Neural crest cell (in vitro differentiated cells): ENCODE measurements at regions not wholly inside any gene's neighbourhood (a gene's known extent, or its start where the extent isn't known, plus 50 kb on each side); places are given as distances from the start of the nearest gene placed in this dataset.

Source experiments
- DNase-seq: peaks from one replicate; pipeline ENCODE4 v3.0.0; 2021; ENCODE audit warnings: low read depth, mixed read lengths, low spot score
- H3K27ac Mint-ChIP-seq: one replicate; pipeline ENCODE4 v1.8.0; 2021; ENCODE audit warnings: mild to moderate bottlenecking, mixed read lengths; ENCODE audit not compliant: unreplicated experiment
- H3K27me3 Mint-ChIP-seq: 2 replicates; pipeline ENCODE4 v1.8.0; 2021; ENCODE audit warnings: low read depth, mild to moderate bottlenecking, mixed read lengths
- H3K36me3 Mint-ChIP-seq: 2 replicates; pipeline ENCODE4 v1.8.0; 2021; ENCODE audit warnings: low read depth, mild to moderate bottlenecking, mixed read lengths
- H3K4me1 Mint-ChIP-seq: 2 replicates; pipeline ENCODE4 v1.8.0; 2021; ENCODE audit warnings: mixed read lengths
- H3K4me3 Mint-ChIP-seq: one replicate; pipeline ENCODE4 v1.8.0; 2021; ENCODE audit warnings: mild to moderate bottlenecking, mixed read lengths
- H3K9me3 Mint-ChIP-seq: 2 replicates; pipeline ENCODE4 v1.8.0; 2021; ENCODE audit warnings: mixed read lengths
- CTCF ChIP-seq: fragments of 200-600 bp; sonication (generic); conservative IDR thresholded peaks from 2 replicates; pipeline ENCODE4 v1.5.0; 2021; ENCODE audit warnings: antibody characterized with exemption, mild to moderate bottlenecking

GRCh38 chr2:157107877-157108276 is 149.6 kb upstream of the GALNT5 start:
- no peaks in the 10 kb centered on the region for H3K4me1 Mint-ChIP-seq
- H3K36me3 Mint-ChIP-seq: peaks cover 7% of the 10 kb centered on the region
- DNase-seq: no peak
- H3K4me3 Mint-ChIP-seq: no peak overlapping the region
- no peak for TF ChIP-seq CTCF
- H3K27me3 Mint-ChIP-seq: no peaks in the 10 kb centered on the region
- peaks cover 17% of the 10 kb centered on the region for H3K9me3 Mint-ChIP-seq
- H3K27ac Mint-ChIP-seq: no peak overlapping the region

DNA sequence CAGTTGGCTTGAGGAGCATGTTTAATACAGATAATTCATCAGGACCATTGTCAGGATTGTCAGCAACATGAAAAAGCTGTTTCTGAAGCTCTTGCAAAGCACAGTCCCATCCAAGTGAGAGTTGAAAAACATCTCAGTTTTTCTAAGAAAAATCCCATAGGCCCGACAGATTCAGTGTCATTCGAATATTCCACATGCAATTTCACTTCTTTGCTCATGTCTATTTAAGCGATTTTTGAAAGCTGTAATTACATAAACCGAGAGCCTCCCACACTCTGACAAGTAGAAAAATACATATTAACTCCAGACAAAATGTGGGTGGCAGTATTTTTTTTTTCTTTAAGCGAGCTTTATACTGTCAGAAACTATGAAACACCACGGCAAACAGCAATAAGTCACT is 134.7 kb upstream of the GALNT5 start:
- Mint-ChIP-seq H3K9me3 (peaks cover 11% of the 10 kb centered on the region), H3K27ac (no peak overlapping the region), H3K4me1 (no peaks in the 10 kb centered on the region), H3K27me3 (no peaks in the 10 kb centered on the region), H3K4me3 (no peak overlapping the region), H3K36me3 (peaks cover 4% of the 10 kb centered on the region)
- no peak for DNase-seq
- TF ChIP-seq CTCF: no peak

DNA sequence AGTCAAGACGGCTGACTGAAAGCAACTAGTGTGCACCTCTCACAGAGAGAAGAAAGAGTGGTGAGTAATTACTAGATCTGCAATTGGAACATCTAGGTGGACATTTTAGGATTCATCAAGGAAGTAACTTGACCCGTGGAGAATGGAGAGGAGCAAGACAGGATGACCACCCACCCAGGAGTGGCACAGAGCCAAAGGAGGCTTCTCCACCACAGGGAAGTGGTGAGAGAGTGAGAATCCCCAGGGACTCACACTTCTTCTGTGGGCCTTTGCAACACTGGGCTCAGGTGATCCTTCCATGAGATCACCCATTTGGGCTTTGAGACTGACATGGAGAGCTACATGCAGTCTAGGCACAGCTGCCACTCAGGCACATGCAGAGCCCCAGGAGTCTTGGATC is 132.8 kb upstream of the GALNT5 start:
- TF ChIP-seq CTCF: no peak
- Mint-ChIP-seq H3K27me3 (no peaks in the 10 kb centered on the region), H3K36me3 (no peaks in the 10 kb centered on the region), H3K4me1 (no peaks in the 10 kb centered on the region), H3K4me3 (no peak overlapping the region), H3K9me3 (peaks cover 6% of the 10 kb centered on the region), H3K27ac (no peak overlapping the region)
- no peak for DNase-seq

- H3K27me3 Mint-ChIP-seq: no peaks in the 10 kb centered on the region
- H3K9me3 Mint-ChIP-seq: peaks cover 12% of the 10 kb centered on the region
- TF ChIP-seq CTCF: no peak
- DNase-seq: no peak
- no peak overlapping the region for H3K4me3 Mint-ChIP-seq
- H3K4me1 Mint-ChIP-seq: no peaks in the 10 kb centered on the region
- no peaks in the 10 kb centered on the region for H3K36me3 Mint-ChIP-seq
- no peak overlapping the region for H3K27ac Mint-ChIP-seq
Measured at GRCh38 chr2:157125685-157126084, 131.8 kb upstream of the GALNT5 start.

DNA sequence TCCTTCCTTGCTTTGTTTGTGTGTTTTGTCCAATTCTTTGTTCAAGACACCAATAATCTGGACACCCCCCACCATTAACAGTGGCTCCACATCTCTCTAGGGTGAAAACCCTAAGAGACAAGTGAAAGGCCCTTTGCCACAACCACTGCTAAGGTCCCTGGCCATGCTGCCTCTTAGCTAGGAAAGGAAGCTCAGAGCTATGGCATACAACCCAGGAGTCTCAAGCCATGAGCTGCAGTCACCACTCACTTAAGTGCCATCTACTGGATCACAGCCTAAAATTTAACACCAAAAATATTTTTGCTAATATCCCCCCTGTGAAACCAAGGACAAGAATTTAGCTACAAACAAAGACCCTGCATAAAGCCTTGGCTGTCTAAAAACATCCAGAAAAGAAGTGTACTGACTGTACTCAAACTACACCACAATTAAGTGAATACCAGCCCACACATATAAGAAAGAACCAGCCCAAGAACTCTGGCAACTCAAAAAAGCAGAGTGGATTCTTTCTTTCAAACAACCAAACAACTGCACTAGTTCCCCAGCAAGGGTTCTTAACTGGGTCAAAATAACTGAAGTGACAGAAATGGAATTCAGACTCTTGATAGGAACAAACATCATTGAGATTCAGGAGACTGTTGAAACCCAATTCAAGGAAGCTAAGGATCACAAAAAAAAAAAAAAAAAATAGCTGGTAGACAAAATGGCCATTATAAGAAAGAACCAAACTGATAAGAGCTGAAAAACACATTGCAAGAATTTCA is 130.1 kb upstream of the GALNT5 start:
- H3K4me3 Mint-ChIP-seq: no peak overlapping the region
- H3K36me3 Mint-ChIP-seq: no peaks in the 10 kb centered on the region
- no peak for TF ChIP-seq CTCF
- no peak for DNase-seq
- H3K4me1 Mint-ChIP-seq: no peaks in the 10 kb centered on the region
- no peaks in the 10 kb centered on the region for H3K27me3 Mint-ChIP-seq
- no peak overlapping the region for H3K27ac Mint-ChIP-seq
- peaks cover 14% of the 10 kb centered on the region for H3K9me3 Mint-ChIP-seq
